ENCODE measurements at regions not wholly inside any gene's neighbourhood (a gene's known extent, or its start where the extent isn't known, plus 50 kb on each side); places are given as distances from the start of the nearest gene placed in this dataset.

DNA sequence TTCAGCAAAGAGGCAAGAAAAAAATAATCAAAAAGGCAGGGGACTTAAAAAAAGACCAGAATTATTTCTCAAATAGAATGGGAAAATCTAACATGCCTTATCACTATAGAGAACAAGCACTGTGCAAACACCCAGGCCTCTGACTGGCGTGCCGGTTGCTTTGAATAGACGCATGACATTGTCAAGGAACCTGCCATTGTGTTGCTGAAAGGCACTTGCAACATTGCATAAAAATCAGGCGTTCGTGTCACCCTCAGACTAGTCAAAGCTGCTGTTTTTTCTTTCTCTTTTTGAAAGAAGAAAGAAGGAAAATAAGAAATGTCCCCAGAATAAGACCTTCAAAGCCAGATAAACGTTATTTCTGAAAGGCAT is 549.3 kb upstream of the CADM1 start:
- TF ChIP-seq, protein P1, sequence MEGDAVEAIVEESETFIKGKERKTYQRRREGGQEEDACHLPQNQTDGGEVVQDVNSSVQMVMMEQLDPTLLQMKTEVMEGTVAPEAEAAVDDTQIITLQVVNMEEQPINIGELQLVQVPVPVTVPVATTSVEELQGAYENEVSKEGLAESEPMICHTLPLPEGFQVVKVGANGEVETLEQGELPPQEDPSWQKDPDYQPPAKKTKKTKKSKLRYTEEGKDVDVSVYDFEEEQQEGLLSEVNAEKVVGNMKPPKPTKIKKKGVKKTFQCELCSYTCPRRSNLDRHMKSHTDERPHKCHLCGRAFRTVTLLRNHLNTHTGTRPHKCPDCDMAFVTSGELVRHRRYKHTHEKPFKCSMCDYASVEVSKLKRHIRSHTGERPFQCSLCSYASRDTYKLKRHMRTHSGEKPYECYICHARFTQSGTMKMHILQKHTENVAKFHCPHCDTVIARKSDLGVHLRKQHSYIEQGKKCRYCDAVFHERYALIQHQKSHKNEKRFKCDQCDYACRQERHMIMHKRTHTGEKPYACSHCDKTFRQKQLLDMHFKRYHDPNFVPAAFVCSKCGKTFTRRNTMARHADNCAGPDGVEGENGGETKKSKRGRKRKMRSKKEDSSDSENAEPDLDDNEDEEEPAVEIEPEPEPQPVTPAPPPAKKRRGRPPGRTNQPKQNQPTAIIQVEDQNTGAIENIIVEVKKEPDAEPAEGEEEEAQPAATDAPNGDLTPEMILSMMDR (conservative IDR thresholded peaks at IDR 0.05 in 1 of 2, IDR thresholded peaks at IDR 0.05 in 1 of 2; ENCODE audit: extremely low read depth in 1 of 2, insufficient read depth in 1 of 2, low read depth in 1 of 2, low read length in 2 of 2): no peak
- no peak for TF ChIP-seq EZH2 (IDR thresholded peaks at IDR 0.05; ENCODE audit: borderline replicate concordance, low read length)

Measured in mammary epithelial cell (primary cell).